PC-9 (cell line): ENCODE measurements at regions not wholly inside any gene's neighbourhood (a gene's known extent, or its start where the extent isn't known, plus 50 kb on each side); places are given as distances from the start of the nearest gene placed in this dataset.

Experiments
- EZH2 ChIP-seq: fragments of 200-600 bp; sonication (generic); IDR thresholded peaks from 2 replicates; pipeline ENCODE4 v1.8.0; 2017; ENCODE audit warnings: antibody characterized with exemption, low read depth
- TF ChIP-seq, protein P1 (sequence below): fragments of 200-600 bp; sonication (generic); conservative IDR thresholded peaks from 2 replicates; pipeline ENCODE4 v1.6.1; 2017; ENCODE audit warnings: mixed run types, antibody characterized with exemption, mild to moderate bottlenecking, moderate library complexity

GRCh38 chr13:68107667-68108066 is 877.5 kb upstream of the PCDH9 start:
- TF ChIP-seq, protein P1, sequence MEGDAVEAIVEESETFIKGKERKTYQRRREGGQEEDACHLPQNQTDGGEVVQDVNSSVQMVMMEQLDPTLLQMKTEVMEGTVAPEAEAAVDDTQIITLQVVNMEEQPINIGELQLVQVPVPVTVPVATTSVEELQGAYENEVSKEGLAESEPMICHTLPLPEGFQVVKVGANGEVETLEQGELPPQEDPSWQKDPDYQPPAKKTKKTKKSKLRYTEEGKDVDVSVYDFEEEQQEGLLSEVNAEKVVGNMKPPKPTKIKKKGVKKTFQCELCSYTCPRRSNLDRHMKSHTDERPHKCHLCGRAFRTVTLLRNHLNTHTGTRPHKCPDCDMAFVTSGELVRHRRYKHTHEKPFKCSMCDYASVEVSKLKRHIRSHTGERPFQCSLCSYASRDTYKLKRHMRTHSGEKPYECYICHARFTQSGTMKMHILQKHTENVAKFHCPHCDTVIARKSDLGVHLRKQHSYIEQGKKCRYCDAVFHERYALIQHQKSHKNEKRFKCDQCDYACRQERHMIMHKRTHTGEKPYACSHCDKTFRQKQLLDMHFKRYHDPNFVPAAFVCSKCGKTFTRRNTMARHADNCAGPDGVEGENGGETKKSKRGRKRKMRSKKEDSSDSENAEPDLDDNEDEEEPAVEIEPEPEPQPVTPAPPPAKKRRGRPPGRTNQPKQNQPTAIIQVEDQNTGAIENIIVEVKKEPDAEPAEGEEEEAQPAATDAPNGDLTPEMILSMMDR, result no peak
- no peak for TF ChIP-seq EZH2
